ENCODE measurements at regions not wholly inside any gene's neighbourhood (a gene's known extent, or its start where the extent isn't known, plus 50 kb on each side); places are given as distances from the start of the nearest gene placed in this dataset.

DNA sequence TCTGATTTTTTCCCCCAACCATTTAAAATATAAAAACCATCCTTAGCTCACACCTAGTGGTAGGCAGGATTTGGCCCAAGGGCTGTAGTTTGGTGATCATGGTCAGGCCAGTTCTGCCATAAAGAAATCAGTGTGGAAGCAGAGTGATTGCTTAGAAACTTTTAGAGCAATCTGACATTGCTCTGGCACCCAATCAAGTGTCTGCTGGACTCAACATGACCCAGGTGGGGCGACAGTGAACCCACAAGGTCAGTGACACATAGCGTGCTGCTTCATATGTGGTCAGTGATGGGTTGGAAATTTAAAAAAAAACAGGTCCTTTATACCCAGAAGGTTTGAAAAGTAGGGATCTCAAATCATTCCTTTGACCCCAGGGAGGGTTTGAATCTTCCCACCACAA, 107.9 kb downstream of the BANF2 start:
- DNase-seq (ENCODE audit: low spot score): no peak
- no peak overlapping the region for H3K9ac ChIP-seq (ENCODE audit: low read depth, low read length, poor library complexity)
- H2BK5ac ChIP-seq (ENCODE audit: low read length): no peak overlapping the region
- H3K79me1 ChIP-seq (ENCODE audit: low read depth, low read length): no peaks in the 10 kb centered on the region
- no peak overlapping the region for H3K18ac ChIP-seq (ENCODE audit: low read length)
- H3K4me3 ChIP-seq (ENCODE audit: low read length in 2 of 2): no peak overlapping the region
- no peak overlapping the region for H3K4ac ChIP-seq (ENCODE audit: low read length)
- no peak overlapping the region for H2BK120ac ChIP-seq (ENCODE audit: low read depth, low read length)
- no peak overlapping the region for H4K91ac ChIP-seq (ENCODE audit: low read depth, low read length, poor library complexity)
- no peaks in the 10 kb centered on the region for H3K9me3 ChIP-seq (replicated peaks in 1 of 2; ENCODE audit: control insufficient read depth in 2 of 2, insufficient read depth in 1 of 2, low read depth in 1 of 2, low read length in 2 of 2)
- H3K4me1 ChIP-seq (ENCODE audit: control insufficient read depth in 2 of 2, insufficient read depth in 1 of 2, low read depth in 1 of 2, low read length in 2 of 2): peaks cover 0 to 22% of the 10 kb centered on the region in 2 donors
- no peak overlapping the region for H3K27ac ChIP-seq (replicated peaks; ENCODE audit: low read length)
- H3K14ac ChIP-seq (ENCODE audit: low read length): no peak overlapping the region
- no peak overlapping the region for H2AFZ ChIP-seq (ENCODE audit: low read length)
- no peak overlapping the region for H4K8ac ChIP-seq (ENCODE audit: low read depth, low read length)
- WGBS, 2 donors (ENCODE audit: extremely low coverage in 2 of 2, insufficient read length in 2 of 2, insufficient replicate concordance in 1 of 2): no CpG with 5 or more reads among the region's 2 CpGs
- no peak overlapping the region for H3K4me2 ChIP-seq (ENCODE audit: insufficient read depth, low read length, poor library complexity, severe bottlenecking)
- no peak overlapping the region for H2BK15ac ChIP-seq (ENCODE audit: low read length)
- no peaks in the 10 kb centered on the region for H3K27me3 ChIP-seq (ENCODE audit: control insufficient read depth in 3 of 3, insufficient read depth in 3 of 3, low read depth in 1 of 3, low read length in 3 of 3)
- H2AK5ac ChIP-seq (ENCODE audit: low read depth, low read length): no peak overlapping the region
- H3K23ac ChIP-seq (ENCODE audit: low read depth, low read length, poor library complexity): no peak overlapping the region
- no peaks in the 10 kb centered on the region for H3K36me3 ChIP-seq (replicated peaks in 1 of 2; ENCODE audit: control insufficient read depth in 2 of 2, insufficient read depth in 2 of 2, low read length in 2 of 2)
- H2BK12ac ChIP-seq (ENCODE audit: low read length): no peak overlapping the region

- Histone ChIP-seq H3K9ac (ENCODE audit: low read depth, low read length, poor library complexity) (no peak overlapping the region), H3K27ac (replicated peaks; ENCODE audit: low read length) (no peak overlapping the region)
Observed at GRCh38 chr20:17806739-17807441, 107.1 kb downstream of the BANF2 start.

GRCh38 chr20:17806107-17806506, 106.3 kb downstream of the BANF2 start:
- Histone ChIP-seq H3K4ac (ENCODE audit: low read length) (no peak overlapping the region), H2BK120ac (ENCODE audit: low read depth, low read length) (no peak overlapping the region), H3K23ac (ENCODE audit: low read depth, low read length, poor library complexity) (no peak overlapping the region), H3K4me1 (ENCODE audit: control insufficient read depth in 2 of 2, insufficient read depth in 1 of 2, low read depth in 1 of 2, low read length in 2 of 2) (peaks cover 0 to 22% of the 10 kb centered on the region in 2 donors), H3K27me3 (ENCODE audit: control insufficient read depth in 3 of 3, insufficient read depth in 3 of 3, low read depth in 1 of 3, low read length in 3 of 3) (no peaks in the 10 kb centered on the region), H3K79me1 (ENCODE audit: low read depth, low read length) (no peaks in the 10 kb centered on the region), H2BK5ac (ENCODE audit: low read length) (no peak overlapping the region), H3K36me3 (replicated peaks in 1 of 2; ENCODE audit: control insufficient read depth in 2 of 2, insufficient read depth in 2 of 2, low read length in 2 of 2) (no peaks in the 10 kb centered on the region), H4K8ac (ENCODE audit: low read depth, low read length) (no peak overlapping the region), H2AFZ (ENCODE audit: low read length) (peak overlapping the region; percentile 68), H2BK12ac (ENCODE audit: low read length) (no peak overlapping the region), H3K9ac (ENCODE audit: low read depth, low read length, poor library complexity) (no peak overlapping the region), H3K9me3 (replicated peaks in 1 of 2; ENCODE audit: control insufficient read depth in 2 of 2, insufficient read depth in 1 of 2, low read depth in 1 of 2, low read length in 2 of 2) (peaks cover 3% of the 10 kb centered on the region in 2 donors), H3K4me3 (ENCODE audit: low read length in 2 of 2) (no peak overlapping the region), H3K27ac (replicated peaks; ENCODE audit: low read length) (no peak overlapping the region), H3K18ac (ENCODE audit: low read length) (no peak overlapping the region), H4K91ac (ENCODE audit: low read depth, low read length, poor library complexity) (no peak overlapping the region), H2AK5ac (ENCODE audit: low read depth, low read length) (no peak overlapping the region), H2BK15ac (ENCODE audit: low read length) (no peak overlapping the region), H3K14ac (ENCODE audit: low read length) (no peak overlapping the region), H3K4me2 (ENCODE audit: insufficient read depth, low read length, poor library complexity, severe bottlenecking) (no peak overlapping the region)
- no CpG with 5 or more reads among the region's 7 CpGs for WGBS, 2 donors (ENCODE audit: extremely low coverage in 2 of 2, insufficient read length in 2 of 2, insufficient replicate concordance in 1 of 2)
- no peak for DNase-seq (ENCODE audit: low spot score)

More at GRCh38 chr20:17806739-17807441, 107.1 kb downstream of the BANF2 start:
- no peak overlapping the region for H4K8ac ChIP-seq (ENCODE audit: low read depth, low read length)
- H3K4me2 ChIP-seq (ENCODE audit: insufficient read depth, low read length, poor library complexity, severe bottlenecking): no peak overlapping the region
- no peak overlapping the region for H2BK12ac ChIP-seq (ENCODE audit: low read length)
- WGBS, 2 donors (ENCODE audit: extremely low coverage in 2 of 2, insufficient read length in 2 of 2, insufficient replicate concordance in 1 of 2): no CpG with 5 or more reads among the region's 26 CpGs
- H3K18ac ChIP-seq (ENCODE audit: low read length): peak overlapping the region; percentile 49
- H3K4me1 ChIP-seq (ENCODE audit: control insufficient read depth in 2 of 2, insufficient read depth in 1 of 2, low read depth in 1 of 2, low read length in 2 of 2): peaks cover 0 to 22% of the 10 kb centered on the region in 2 donors
- no peak overlapping the region for H2BK15ac ChIP-seq (ENCODE audit: low read length)
- no peak overlapping the region for H2BK120ac ChIP-seq (ENCODE audit: low read depth, low read length)
- H3K4ac ChIP-seq (ENCODE audit: low read length): no peak overlapping the region
- peak overlapping the region; percentile 58 for H3K14ac ChIP-seq (ENCODE audit: low read length)
- no peaks in the 10 kb centered on the region for H3K79me1 ChIP-seq (ENCODE audit: low read depth, low read length)
- H2AK5ac ChIP-seq (ENCODE audit: low read depth, low read length): no peak overlapping the region
- H3K36me3 ChIP-seq (replicated peaks in 1 of 2; ENCODE audit: control insufficient read depth in 2 of 2, insufficient read depth in 2 of 2, low read length in 2 of 2): no peaks in the 10 kb centered on the region
- H3K27me3 ChIP-seq (ENCODE audit: control insufficient read depth in 3 of 3, insufficient read depth in 3 of 3, low read depth in 1 of 3, low read length in 3 of 3): no peaks in the 10 kb centered on the region
- H4K91ac ChIP-seq (ENCODE audit: low read depth, low read length, poor library complexity): no peak overlapping the region
- H2AFZ ChIP-seq (ENCODE audit: low read length): peak overlapping the region; percentile 68
- H3K9me3 ChIP-seq (replicated peaks in 1 of 2; ENCODE audit: control insufficient read depth in 2 of 2, insufficient read depth in 1 of 2, low read depth in 1 of 2, low read length in 2 of 2): peaks cover 0 to under 1% of the 10 kb centered on the region in 2 donors
- no peak overlapping the region for H3K23ac ChIP-seq (ENCODE audit: low read depth, low read length, poor library complexity)
- no peak overlapping the region for H2BK5ac ChIP-seq (ENCODE audit: low read length)
- DNase-seq (ENCODE audit: low spot score): no peak
- no peak overlapping the region for H3K4me3 ChIP-seq (ENCODE audit: low read length in 2 of 2)

- Histone ChIP-seq H3K27me3 (ENCODE audit: control insufficient read depth in 3 of 3, insufficient read depth in 3 of 3, low read depth in 1 of 3, low read length in 3 of 3) (peaks cover 0 to 3% (median 0%) of the 10 kb centered on the region in 3 experiments), H3K23ac (ENCODE audit: low read depth, low read length, poor library complexity) (no peak overlapping the region), H3K4ac (ENCODE audit: low read length) (no peak overlapping the region), H3K79me1 (ENCODE audit: low read depth, low read length) (no peaks in the 10 kb centered on the region), H3K4me3 (ENCODE audit: low read length in 2 of 2) (no peak overlapping the region), H3K18ac (ENCODE audit: low read length) (no peak overlapping the region), H3K9me3 (replicated peaks in 1 of 2; ENCODE audit: control insufficient read depth in 2 of 2, insufficient read depth in 1 of 2, low read depth in 1 of 2, low read length in 2 of 2) (peaks cover 3% of the 10 kb centered on the region in 2 donors), H4K8ac (ENCODE audit: low read depth, low read length) (no peak overlapping the region), H3K14ac (ENCODE audit: low read length) (no peak overlapping the region), H3K27ac (replicated peaks; ENCODE audit: low read length) (no peak overlapping the region), H3K36me3 (replicated peaks in 1 of 2; ENCODE audit: control insufficient read depth in 2 of 2, insufficient read depth in 2 of 2, low read length in 2 of 2) (no peaks in the 10 kb centered on the region), H2BK120ac (ENCODE audit: low read depth, low read length) (no peak overlapping the region), H2BK15ac (ENCODE audit: low read length) (no peak overlapping the region), H2AK5ac (ENCODE audit: low read depth, low read length) (no peak overlapping the region), H2BK5ac (ENCODE audit: low read length) (no peak overlapping the region), H3K4me2 (ENCODE audit: insufficient read depth, low read length, poor library complexity, severe bottlenecking) (no peak overlapping the region), H2BK12ac (ENCODE audit: low read length) (no peak overlapping the region), H3K4me1 (ENCODE audit: control insufficient read depth in 2 of 2, insufficient read depth in 1 of 2, low read depth in 1 of 2, low read length in 2 of 2) (peaks cover 0 to 11% of the 10 kb centered on the region in 2 donors), H3K9ac (ENCODE audit: low read depth, low read length, poor library complexity) (no peak overlapping the region), H2AFZ (ENCODE audit: low read length) (no peak overlapping the region), H4K91ac (ENCODE audit: low read depth, low read length, poor library complexity) (no peak overlapping the region)
- no peak for DNase-seq (ENCODE audit: low spot score)
- WGBS, 2 donors (ENCODE audit: extremely low coverage in 2 of 2, insufficient read length in 2 of 2, insufficient replicate concordance in 1 of 2): no CpG with 5 or more reads among the region's 2 CpGs
Observed at GRCh38 chr20:17803765-17804164, 104.0 kb downstream of the BANF2 start.

Data from neuronal stem cell (in vitro differentiated cells).